GM19351 (cell line): ENCODE measurements at regions not wholly inside any gene's neighbourhood (a gene's known extent, or its start where the extent isn't known, plus 50 kb on each side); places are given as distances from the start of the nearest gene placed in this dataset.
A peak's percentile ranks its signal among the peaks of the same experiment; 100 is the strongest.

Experiments
- ATAC-seq: cut with Tn5 transposase; IDR thresholded peaks from one replicate; pipeline ENCODE4 v1.9.1; 2021; ENCODE audit warnings: mild to moderate bottlenecking, moderate library complexity; ENCODE audit not compliant: unreplicated experiment

DNA sequence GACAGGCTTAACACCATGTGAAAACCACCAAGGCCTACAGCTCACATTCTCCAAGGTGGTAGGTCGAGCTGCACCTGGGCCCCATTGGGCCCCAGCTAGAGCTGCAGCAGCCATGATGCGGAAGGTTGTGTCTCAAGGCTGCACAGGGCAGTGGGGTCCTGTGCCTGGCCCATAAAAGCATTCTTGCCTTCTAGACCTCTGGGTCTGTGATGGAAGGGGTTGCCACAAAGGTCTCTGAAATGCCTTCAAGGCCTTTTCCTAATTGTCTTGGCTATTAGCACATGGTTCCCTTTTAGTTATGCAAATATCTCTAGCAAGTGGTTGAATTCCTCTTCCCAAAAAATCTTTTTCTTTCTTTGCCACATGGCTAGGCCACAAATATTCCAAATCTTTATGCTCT, 52.5 kb upstream of the C11orf58 start:
- no peak for ATAC-seq

DNA sequence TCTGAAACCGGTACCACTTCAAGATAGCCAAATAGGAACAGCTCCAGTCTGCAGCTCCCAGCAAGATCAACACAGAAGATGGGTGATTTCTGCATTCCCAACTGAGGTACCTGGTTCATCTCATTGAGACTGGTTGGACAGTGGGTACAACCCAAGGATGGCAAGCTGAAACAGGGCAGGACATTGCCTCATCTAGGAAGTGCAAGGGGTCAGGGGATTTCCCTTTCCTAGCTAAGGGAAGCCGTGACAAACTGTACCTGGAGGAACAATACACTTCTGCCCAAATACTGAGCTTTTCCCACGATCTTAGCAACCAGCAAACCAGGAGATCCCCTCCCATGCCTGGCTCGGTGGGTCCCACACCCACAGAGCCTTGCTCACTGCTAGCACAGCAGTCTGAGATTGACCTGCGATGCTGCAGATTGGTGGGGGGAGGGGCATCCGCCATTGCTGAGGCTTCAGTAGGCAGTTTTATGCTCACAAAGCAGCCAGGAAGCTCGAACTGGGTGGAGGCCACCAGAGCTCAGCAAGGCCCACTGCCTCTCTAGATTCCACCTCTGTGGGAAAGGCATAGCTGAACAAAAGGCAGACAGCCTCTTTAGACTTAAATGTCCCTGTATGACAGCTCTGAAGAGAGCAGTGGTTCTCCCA, 59.9 kb upstream of the C11orf58 start:
- no peak for ATAC-seq

DNA sequence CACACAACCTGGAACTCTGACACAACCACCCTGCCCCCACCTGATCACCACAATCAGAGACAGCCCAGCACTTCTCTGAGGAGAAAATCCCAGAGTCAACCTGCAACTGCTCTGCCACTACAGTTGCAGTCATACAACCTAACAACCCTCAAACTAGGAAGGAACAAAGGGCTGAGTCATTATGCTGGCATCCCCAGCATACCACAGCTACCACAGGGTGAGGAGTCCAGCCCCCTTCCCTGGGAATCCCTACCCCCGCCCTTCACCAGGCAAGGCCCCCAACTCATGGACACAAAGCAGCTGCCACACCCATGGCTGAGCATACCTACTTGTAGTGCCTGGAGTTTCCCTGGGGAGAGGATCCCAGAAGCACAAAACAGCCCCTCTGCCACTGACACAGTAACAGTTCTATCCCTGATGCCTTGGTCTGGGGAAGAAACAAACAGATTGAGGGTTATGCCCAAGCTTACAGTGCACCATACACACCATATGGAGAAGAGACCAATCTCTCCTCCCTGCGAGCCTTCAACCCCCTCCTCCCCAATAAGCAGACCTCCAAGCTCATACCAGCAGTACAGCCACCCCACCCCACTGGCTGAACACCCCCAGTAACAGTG, 68.5 kb upstream of the C11orf58 start:
- no peak for ATAC-seq

GRCh38 chr11:16632295-16633200, 105.9 kb upstream of the C11orf58 start:
- ATAC-seq, result peak; percentile 83

GRCh38 chr11:16630651-16631050, 107.8 kb upstream of the C11orf58 start:
- ATAC-seq, result no peak

DNA sequence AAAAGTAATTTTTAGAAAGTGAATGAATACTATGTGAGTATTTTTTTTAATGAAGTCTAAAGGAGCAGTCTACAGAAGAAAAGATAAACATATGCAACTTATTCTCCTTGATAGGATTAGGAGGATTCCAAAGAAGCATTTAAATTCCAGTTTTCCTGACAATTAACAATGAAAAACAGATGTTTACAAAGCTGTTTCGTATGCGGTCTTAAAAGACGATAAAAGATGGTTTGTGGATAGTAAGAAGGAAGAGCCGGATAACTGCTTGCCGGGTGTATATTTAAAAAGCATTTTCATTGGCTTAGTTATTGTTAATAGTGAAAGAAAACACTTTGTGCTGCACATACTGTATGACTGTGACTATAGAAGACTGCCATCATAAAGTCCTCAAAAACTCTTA, 120.0 kb upstream of the C11orf58 start:
- no peak for ATAC-seq

DNA sequence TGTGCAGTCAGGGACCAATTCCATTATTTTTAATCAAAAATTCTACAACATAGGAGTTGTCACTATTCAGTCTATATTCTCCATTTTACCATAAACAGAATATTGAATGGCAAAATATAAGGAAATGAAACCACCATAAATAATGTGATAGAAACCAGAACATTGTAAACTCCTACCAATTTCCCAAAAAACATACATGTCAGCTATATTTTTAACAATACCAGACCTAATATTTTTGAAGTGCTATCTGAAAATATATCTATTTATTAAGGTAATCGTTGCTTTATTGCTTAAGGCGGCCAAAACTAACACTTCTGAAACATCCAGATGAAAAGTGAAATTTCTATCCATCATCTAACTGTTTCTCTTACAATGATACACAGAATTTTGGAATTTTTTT, 123.0 kb upstream of the C11orf58 start:
- ATAC-seq, result no peak

GRCh38 chr11:16613512-16614381, 124.7 kb upstream of the C11orf58 start:
- peak; percentile 100 for ATAC-seq

DNA sequence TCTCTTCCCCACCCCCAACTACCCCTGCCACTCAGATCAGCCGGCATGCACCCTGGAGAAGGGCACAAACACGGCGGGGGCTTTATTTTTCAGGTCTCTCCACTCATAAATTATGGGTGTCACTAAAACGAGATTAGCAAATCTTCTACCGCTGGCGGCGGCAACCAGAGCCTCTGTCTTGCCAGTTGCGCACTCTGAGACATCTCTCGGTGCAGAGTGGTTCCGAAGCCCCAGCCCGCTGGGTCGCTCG, 125.3 kb upstream of the C11orf58 start:
- peak; percentile 7 for ATAC-seq

GRCh38 chr11:16612566-16613261, 125.7 kb upstream of the C11orf58 start:
- no peak for ATAC-seq

DNA sequence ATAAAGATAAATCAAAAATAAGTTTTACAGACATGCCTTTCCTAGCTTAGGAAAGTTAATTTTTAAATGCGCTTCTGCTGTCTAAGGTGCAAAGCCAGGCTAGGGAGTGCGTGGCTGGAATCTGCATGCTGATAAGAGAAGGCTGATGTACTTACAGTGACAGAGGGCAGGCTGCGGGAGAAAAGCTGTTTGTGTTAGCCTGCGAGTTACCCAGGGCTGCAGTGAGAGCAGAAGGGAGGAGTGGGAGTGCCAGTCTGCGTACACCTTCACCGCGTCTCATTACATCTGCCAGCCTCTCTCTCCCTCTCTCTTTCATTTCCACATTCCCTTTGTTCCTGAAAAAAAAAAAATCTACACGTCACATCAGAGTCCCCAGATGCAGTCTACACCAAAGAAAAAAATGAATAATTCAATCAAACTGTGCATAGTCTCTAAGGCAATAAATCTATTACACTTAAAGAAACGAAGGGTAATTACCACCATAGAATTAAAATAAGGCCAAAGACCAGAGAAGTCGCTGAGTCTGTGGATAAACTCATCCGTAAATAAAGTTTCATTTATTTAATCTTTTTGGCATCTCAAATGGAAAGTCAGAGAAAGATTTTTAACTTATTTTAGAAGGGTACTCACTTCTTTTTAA, 126.4 kb upstream of the C11orf58 start:
- ATAC-seq, result no peak

GRCh38 chr11:16611401-16611921, 127.0 kb upstream of the C11orf58 start:
- no peak for ATAC-seq

- no peak for ATAC-seq
Observed at GRCh38 chr11:16610738-16611388, 127.6 kb upstream of the C11orf58 start.

DNA sequence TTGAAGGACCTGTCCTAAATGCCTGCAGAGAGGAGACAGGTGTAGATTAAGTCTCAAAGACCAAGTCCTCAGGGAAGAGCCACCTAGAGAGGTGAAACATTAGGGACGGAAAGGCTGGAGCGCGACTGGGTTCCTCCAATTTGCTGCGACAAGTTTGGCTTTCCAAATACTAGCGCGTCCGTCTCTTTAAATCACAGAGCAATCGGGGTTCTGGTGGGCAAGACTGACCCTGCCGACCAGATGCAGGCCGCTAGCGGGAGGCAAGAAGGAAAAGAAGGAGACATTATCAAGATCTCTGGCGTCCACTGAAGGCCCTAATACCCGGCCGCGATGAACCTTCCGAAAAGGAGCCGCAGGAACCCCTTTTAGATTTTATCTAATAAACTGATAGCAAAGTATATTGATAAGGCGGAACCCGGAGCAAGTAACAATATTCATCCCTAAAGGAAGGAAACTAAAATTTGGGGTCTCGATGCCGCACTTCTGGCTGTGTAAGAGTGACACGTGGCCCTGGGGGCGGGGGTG, 128.2 kb upstream of the C11orf58 start:
- ATAC-seq, result no peak

DNA sequence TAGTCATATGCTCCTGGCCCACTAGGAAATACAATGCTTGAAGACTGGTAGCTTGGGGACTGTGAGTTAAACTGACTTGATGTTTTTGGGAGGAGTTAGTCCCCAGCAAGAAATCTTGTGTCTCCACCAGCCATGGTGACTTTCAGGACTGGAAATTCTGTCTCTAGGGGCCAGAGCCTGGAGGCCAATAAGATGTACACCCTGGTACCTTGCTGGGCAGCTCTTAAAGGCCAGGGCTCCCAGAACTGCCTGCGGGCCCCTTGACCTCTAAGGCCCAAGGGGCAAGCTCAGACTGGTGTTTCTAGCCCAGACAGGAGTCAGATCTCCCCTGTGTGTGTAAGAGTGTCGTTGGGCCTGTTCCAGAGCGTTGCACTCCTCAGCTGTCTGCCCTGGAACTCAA, 128.7 kb upstream of the C11orf58 start:
- no peak for ATAC-seq

- no peak for ATAC-seq
Observed at GRCh38 chr11:16607675-16608644, 130.5 kb upstream of the C11orf58 start.

DNA sequence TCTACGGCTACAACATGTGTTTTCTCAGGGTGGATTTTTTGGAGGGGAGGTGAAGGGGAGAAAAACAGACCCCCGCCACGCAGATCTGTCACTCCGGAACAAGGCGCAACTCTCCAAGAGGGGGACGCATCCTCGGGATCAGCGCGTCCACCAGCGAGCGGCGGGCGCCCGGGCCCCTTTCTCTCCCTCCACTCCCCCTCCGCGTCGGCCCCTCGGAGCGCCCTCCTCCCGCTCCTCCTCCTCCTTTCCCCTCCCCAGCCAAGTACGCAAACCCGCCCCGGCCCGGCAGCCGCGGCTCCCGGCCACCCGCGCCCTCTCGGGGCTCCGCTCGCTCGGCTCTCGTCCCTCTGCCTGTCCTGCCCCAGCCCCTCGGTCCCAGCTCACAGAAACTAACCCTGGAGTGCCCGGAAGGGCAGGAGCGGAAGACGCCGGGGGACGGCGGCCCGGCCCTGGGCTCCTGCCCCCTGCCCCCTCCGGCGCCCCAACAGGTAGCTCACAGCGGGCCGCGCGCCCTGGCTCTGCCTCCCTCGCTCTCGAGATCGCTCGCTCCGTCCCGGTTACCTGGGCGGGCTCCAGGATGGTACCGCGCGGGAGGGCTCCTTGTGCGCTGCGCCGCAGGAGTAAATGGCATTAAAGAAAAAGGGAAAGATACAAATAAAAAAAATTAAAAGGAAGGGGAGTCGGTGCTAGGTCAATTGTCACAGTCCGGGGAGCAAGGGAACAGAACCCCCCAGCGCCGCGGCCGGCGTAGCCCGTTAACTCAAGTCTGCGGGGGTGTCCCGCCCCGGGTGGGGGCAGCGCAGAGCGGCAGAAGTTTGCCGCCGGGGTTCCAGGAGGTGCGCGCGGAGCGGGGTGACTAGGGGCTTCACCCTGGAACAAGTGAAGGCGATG, 131.4 kb upstream of the C11orf58 start:
- no peak for ATAC-seq
